ENCODE measurements at regions not wholly inside any gene's neighbourhood (a gene's known extent, or its start where the extent isn't known, plus 50 kb on each side); places are given as distances from the start of the nearest gene placed in this dataset.

DNA sequence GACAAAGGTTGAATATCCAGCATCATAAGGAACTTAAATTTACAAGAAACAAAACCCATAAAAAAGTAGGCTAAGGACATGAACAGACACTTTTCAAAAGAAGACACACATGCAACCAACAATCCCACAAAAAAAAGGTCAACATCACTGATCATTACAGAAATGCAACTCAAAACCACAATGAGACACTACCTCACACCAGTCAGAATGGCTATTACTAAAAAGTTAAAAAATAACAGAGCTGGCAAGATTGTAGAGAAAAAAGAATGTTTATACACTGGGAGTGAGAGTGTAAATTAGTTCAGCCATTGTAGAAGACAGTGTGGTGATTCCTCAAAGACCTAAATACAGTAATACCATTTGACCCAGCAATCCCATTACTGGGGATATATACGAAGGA lies 474.7 kb downstream of the TRIML1 start:
- TF ChIP-seq, protein P1, sequence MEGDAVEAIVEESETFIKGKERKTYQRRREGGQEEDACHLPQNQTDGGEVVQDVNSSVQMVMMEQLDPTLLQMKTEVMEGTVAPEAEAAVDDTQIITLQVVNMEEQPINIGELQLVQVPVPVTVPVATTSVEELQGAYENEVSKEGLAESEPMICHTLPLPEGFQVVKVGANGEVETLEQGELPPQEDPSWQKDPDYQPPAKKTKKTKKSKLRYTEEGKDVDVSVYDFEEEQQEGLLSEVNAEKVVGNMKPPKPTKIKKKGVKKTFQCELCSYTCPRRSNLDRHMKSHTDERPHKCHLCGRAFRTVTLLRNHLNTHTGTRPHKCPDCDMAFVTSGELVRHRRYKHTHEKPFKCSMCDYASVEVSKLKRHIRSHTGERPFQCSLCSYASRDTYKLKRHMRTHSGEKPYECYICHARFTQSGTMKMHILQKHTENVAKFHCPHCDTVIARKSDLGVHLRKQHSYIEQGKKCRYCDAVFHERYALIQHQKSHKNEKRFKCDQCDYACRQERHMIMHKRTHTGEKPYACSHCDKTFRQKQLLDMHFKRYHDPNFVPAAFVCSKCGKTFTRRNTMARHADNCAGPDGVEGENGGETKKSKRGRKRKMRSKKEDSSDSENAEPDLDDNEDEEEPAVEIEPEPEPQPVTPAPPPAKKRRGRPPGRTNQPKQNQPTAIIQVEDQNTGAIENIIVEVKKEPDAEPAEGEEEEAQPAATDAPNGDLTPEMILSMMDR (conservative IDR thresholded peaks at IDR 0.05 in 1 of 2, IDR thresholded peaks at IDR 0.05 in 1 of 2; ENCODE audit: low read depth in 1 of 2, low read length in 2 of 2), result no peak
- TF ChIP-seq EZH2 (IDR thresholded peaks at IDR 0.05; ENCODE audit: low read length, missing control alignments), result no peak

Measured in fibroblast of lung (primary cell).